HG02623 (cell line): ENCODE measurements at regions not wholly inside any gene's neighbourhood (a gene's known extent, or its start where the extent isn't known, plus 50 kb on each side); places are given as distances from the start of the nearest gene placed in this dataset.

Experiments used
- ATAC-seq: cut with Tn5 transposase; IDR thresholded peaks from one replicate; pipeline ENCODE4 v1.9.1; 2021; ENCODE audit warnings: moderate library complexity; ENCODE audit not compliant: unreplicated experiment

DNA sequence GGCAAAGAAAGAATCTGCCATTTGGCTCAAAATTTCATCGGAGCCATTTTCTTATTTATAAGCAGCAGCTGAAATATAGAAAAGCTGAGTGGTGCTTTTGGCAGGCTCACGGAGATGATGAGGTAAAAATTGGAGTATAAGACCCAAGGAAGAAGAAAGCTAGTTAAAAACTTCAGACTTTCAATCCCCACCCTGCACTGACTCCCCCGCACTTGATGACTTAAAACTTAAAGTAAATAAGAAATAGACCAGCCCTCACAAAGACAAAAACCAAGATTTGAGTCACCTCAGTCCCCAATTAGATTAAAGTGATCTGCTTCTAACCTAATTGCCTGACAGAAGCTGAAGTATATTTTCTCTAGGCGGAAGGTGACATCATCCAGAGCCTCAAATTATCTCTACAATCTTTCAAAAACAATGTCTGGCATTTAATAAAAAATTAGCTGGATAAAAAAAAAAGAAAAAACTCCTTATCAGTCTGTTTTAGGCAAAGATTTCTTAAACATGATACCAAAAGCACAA is 124.0 kb upstream of the PJA2 start:
- ATAC-seq: no peak

DNA sequence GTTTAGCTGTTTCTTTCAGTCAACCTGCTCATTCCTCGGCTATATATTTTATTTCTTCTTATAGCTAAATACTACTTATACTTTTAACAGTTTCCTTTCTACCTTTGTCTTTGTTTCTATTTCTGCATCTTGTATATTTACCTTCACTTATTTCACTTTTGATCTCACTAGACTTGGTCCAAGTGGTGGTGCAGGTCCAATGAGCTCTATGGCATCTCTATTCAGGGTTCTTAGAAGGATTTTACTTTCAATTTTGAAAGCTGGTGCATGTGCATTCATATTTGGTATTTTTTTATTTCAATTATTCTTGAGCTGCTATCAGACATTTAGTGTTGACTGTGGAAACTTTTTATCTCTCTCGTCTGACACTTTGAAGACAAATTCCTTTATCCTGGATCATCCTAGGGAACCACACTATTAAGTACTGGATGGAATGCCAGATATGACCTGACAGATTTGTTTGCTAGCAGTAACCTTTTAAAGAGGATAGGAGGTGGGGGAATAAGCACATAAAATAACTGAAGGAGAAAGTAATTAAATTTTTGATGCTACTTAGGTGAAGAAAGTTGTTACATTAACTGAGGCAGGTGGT is 123.1 kb upstream of the PJA2 start:
- no peak for ATAC-seq

DNA sequence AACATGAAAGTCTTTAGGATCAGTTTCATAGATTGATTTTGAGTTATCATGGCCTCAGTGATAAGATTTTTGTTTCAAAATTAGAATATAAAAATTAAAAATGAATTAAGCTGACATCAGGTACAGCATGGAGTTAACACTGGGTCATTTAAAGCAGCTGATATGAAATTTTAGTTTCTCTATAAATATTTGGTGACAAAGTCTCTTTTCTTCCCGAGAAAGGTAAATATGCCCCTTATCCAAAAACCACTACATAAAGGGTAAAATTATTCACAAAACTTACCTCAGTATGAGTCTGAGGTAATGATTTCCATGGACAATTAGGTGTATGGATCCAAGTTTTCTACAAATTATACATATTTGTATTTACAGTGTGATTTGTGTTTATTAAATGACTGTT is 121.5 kb upstream of the PJA2 start:
- no peak for ATAC-seq

DNA sequence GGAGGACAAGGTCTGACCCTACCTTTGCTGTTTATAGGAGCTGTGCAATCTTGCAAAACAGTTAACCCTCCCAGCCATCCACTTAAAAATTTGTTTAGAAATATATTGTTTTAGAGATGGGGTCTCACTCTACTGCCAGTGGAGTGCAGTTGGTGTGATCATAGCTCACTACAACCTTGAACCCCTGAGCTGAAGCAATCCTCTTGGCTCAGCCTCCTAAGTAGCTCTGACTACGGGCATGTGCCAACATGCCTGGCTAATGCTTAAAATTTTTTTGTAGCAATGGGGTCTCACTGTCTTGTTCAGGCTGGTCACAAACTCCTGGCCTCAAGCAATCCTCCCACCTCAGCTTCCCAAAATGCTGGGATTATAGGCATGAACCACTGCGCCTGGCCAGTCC is 120.2 kb upstream of the PJA2 start:
- no peak for ATAC-seq

DNA sequence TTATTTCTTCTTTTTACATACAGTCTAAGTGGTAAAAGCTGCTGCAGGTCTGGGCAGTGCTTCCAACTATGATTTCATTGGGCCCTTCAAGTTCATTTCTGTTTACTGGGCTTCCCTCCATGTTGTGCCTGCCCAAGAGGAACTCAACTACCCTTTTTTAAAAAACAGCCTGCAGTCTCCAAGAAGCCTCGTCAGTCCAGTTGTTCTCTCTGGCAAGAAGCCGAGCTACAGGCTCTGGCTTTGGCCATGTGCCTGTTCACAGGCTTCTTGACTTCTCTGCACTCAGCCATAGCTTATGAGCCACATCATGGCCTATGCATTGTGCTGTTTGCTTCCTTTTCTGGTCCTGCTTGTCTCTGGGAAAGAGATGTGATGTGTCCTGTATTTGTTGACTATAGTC is 119.7 kb upstream of the PJA2 start:
- ATAC-seq: no peak

DNA sequence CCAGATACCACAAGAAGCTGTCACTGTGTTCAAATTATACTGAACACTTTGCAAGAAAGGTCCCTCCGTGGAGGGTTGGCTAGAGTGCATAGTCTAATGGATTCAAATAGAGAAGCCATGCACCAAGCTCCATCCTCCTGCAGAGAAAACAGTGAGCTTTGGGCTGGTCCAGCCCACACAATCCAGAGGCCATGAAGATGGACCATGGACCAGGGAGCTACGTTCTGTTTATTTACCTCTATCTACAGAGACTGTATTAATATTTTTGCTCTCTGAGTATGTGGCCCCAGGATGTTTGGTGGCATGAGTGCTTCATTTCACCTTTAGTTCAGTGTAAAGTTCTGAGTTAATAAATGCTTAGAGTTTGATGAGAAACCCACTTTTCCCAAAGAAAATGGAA is 114.8 kb upstream of the PJA2 start:
- no peak for ATAC-seq

DNA sequence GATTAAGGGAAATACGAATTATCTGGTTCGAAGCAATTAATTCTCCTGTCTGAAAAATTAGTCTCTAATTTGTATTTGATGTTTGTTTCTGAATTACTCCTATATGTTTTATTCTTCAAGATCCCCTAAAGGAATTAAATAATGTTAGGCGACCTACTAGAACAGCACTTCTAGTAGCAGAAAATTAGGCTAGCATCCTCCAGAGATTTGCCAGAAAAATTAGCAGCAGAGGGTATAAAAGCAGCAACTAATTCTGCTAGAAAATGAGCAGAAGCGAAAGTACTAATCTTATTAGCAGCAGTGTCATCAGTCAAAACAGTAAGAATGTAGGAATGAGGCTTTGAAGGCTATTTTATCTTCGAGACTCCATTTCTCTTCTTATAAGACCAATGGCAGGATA is 114.3 kb upstream of the PJA2 start:
- ATAC-seq: no peak

DNA sequence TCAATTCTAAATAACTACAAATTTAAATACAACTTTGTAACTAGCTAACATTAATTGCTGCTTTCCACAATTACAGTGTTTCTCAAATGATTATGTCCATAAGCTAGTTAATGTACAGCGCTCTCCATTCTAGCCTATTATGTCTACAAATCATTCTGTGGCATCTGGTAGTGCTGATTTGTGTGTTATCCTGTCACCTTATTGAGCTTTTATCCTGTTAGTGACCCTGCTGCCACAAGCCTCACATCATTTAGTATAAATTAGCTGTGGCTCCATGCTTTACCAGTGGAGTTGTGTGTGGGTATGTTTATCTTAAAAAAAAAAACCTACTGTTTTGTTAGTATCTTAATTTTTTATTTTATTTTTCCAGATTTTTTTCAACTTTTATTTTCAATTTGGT is 112.6 kb upstream of the PJA2 start:
- ATAC-seq: no peak

DNA sequence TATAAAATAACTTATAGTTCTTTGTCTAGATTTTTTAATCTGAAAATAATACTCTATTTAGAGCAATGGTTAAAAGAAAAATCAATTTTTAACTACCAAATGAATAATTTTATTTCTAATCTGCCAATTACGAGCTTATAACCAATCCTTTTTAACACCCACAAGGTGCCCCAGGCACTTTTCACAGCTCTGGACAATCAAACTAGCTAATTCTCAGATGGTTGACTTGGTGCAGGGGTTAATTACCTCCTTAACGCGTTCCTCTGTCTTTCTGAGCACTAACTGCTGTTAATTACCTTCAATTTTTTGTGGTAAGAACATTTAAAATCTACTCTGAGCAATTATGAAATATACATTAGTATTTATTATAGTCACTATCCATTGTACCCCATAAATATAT is 109.6 kb upstream of the PJA2 start:
- no peak for ATAC-seq

DNA sequence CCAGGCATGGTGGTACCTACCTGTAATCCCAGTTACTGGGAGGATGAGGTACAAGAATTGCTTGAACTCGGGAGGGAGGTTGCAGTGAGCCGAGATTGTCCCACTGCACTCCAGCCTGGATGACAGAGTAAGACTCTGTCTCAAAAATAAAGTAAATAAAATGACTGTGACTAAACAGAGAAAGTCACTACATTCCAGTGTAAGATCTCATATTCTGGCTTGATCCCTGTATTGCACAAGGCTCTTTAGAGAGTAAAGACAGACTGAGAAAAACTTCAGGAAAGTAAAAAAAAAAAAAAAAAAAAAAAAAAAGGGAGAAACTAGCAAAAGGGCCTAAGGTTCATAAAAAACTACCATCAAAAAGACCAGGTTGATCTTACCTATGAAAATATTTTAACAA is 106.6 kb upstream of the PJA2 start:
- no peak for ATAC-seq

DNA sequence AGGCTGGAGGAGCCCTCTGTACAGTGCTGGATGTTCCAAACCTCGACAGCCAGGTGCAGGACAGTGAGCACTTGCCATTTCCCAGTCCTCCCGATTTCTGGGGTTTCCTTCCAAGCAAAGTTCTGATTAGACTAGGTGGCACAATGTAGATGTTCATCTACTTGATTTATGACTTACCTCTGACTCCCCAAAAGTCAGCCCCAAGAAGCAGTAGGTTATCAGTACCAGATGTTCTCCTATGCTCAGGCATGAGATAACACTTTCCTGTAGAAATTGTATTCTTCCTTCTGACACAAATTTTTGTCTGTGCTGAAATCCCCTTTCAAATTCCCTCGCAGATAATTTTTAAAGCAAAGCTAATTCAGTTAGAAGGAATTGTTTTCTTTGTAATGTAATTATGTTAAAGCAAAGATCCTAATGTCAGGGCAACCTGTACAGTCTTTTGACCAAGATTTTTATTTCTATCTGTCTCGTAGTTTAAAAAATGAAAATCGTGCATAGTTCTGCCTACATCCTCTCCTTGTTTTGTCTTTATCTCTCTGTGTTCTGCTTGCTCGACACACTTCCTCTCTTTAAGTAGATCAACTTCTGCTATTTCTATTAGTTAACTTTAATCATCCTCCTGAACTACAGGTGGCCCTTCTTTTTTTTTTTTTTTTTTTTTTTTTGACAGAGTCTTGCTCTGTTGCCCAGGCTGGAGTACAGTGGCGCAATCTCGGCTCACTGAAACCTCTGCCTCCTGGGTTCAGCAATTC is 102.4 kb upstream of the PJA2 start:
- ATAC-seq: no peak

DNA sequence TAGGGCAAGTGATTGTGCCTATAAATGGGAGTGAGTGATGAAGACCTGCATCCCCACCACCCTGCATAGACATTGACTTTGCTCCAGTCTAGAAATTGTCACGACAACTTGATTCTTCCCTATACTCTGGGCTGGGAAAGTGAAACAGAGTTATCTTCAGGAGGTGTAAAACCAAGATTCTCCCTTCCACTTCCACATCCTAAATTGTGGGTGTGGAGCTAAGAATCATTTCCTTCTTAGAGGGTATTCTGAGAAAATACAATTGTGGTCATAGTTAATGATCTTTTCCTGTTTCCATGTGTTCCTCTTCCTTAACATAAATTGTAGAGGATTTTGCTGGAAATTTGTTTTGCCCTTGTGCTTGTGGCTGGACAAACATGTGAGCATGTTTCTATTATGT is 96.8 kb upstream of the PJA2 start:
- ATAC-seq: no peak

DNA sequence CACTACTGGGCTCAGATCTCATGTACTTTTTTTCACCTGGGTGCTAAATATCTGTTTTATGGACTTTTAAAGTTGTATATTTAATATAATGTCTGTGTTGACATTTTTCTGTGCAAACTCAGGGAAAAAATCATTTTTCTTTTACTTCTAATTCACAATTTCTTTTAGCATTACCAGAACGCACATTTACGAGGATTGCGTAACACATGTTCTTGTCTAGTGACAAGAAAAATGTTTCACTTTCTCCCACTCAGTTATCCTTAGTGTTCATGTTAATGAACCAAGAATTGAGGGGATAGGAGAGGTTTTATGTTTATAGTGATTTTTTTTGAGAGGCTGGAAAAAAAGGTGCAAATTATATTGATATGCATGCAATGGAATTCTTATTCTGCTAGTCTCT is 86.3 kb upstream of the PJA2 start:
- ATAC-seq: no peak

DNA sequence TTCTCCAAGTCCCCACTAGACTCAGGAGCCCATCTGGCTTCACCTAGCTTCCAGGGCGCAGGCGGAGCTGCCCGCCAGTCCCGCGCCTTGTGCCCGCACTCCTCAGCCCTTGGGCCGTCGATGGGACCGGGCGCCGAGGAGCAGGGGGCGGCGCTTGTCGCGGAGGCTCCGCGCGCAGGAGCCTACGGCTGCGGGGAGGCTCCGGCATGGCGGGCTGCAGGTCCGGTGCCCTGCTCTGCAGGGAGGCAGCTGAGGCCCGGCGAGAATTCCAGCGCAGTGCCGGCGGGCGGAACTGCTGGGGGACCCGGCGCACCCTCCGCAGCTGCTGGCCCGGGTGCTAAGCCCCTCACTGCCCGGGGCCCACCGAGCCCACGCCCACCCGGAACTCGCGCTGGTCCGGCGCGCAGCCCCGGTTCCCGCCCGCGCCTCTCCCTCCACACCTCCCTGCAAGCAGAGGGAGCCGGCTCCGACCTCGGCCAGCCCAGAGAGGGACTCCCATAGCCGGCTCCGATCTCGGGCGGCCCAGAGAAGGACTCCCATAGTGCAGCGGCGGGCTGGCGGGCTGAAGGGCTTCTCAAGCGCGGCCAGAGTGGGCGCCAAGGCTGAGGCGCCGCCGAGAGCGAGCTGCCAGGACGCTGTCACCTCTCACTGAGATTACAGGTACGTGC is 78.1 kb upstream of the PJA2 start:
- ATAC-seq: no peak

DNA sequence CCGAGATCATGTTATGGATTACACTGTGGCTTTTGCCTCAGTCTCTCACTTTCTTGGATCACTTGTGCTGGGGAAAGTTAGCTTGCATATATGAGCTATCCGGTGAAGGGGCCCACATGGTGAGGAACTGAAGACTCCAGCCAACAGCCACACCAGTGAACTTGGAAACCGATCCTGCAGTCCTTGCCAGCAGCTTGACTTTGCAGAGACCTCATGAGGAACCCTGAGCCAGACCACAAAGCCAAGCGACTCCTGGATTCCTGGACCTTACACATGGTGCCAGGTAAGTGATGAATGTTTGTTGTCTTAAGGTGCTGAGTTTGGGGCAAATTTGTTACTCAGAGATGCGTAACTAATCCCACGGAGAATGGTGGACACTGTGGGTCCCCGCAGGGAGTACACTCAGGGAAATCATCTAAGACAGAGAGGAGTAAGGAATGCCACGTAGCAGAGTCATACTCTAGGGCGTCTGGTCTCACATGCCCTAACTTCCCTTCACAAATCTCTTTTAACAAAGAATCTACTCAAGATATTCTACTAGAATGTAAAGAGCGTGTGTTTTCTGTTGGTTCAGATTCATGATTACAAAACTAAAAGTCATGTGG is 76.5 kb upstream of the PJA2 start:
- no peak for ATAC-seq

DNA sequence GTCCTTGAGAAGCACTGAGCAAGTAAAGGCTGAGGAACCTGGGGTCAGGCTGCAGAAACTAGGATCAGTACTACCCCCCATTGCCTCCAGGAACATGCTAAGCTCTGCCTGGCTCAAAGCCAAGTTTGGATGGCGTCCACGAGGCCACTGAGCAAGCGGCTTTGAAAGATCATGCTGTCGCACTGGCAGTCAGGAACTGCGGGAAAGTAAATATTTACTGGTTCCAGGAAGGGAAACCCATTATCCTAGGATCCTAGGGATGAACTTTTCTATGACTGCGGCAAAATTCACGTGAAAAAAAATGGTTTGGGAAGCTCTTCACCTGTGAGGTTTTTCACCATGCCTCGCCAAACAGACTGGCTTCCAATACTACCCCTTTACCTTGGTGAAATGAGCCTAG is 75.3 kb upstream of the PJA2 start:
- ATAC-seq: no peak

DNA sequence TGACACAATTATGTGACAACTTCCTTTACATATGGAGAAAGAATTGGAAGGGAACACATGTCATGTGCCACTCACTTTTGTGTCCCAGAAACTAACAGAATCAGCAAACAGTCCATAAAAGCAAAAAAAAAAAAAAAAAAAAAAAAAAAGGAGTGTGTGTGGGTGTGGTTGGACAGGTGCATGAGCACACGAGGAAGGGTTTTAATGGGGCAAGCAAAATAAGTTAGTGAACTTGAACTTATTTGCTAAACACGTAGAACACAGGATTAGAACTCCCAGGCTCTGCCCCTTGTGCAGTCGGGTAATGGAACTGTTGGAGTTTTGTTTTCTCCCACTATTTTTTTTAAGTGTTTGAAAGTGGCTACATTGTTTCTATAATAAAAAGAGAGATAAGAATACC is 74.8 kb upstream of the PJA2 start:
- ATAC-seq: no peak

DNA sequence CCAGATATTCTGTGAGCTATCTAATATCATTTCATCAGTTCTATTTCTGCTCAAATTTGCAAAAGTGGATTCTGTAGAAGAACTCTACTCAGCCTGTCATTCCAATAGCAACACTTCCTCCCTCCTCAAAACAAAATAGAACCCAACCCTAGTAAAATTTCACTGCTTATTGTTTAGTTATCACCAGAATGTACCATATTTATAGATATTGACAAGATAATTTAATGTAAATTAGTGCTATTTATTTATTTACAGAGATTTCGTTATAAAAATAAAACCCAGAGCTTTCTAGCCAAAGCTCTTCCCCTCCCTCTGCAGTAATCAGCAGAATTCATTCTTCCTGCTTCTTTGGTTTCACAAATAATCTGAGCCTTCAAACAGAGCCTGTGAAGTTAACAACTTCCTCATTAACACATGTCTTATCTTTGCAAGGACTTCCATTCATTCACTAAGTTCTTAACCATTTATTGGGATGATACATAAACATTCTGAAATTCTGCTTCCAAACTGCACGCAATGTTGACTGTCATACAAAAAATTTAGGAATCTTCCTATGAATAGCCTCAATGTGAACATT is 73.7 kb upstream of the PJA2 start:
- ATAC-seq: no peak

DNA sequence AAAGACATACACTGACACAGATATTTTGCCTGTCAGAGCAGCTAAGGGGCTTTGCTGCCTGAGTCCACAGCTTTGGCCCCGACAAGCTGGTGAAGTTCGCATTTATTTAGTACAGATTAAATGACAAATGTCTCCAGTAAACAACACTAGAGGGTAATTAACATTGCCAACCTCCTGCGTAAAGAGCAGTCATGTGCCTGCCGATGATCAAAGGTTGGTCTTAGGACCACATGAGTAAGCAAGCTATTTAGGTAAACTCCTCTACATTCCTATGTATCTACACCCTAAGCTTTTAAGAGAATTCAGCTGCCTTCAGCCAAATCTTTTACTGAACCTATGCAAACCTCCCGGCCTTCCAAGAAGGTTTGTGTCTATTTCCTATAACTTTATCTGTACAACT is 73.0 kb upstream of the PJA2 start:
- no peak for ATAC-seq

DNA sequence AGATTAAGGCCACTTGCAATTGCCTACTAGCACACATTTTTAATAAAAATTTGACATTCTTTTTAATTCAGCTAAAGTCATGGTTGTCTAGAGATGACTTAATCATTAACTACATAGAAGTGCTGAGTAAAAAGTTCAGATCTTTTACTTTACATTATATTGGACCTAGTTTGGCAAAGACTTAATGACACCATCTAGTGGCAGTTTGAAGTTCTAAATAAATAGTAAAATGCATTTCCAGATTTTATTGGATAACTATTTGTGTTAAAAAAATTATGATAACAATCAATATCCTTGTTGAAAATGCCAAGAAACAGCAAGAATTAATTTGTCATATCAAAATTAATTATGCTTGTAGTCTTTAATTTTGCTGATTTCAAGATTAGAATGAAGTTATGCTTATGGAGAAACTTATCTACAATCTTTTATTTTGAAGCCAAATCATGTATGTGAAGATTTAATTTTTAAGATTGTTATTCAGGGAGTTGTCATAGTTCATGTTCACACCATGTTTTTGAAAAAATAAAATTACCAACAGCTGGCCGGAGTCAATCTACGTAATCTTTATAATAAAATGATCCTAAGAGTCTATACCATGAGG is 69.6 kb upstream of the PJA2 start:
- no peak for ATAC-seq

DNA sequence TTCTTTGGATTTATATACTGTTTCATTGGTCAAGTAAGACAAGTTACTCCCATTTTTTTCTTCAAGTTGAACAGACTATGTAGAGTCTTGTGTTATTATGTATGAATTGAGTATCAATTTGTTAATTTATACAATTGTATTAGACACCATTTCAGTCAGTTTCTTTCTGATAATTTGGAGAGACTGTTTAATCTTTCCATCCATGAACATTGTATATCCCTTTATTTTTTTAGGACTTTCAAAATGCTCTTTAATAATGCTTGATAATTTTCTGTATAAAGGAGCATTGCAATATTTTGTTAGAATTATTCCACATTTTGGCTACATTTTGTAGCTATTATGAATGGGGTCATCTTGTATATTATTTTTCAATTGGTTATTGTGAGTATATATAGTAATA is 69.1 kb upstream of the PJA2 start:
- no peak for ATAC-seq
